GM18870 (cell line): ENCODE measurements at regions not wholly inside any gene's neighbourhood (a gene's known extent, or its start where the extent isn't known, plus 50 kb on each side); places are given as distances from the start of the nearest gene placed in this dataset.

Source experiments
- ATAC-seq: cut with Tn5 transposase; IDR thresholded peaks from one replicate; pipeline ENCODE4 v1.9.1; 2021; ENCODE audit warnings: moderate library complexity; ENCODE audit not compliant: unreplicated experiment

- ATAC-seq, result no peak
These were observed 218.5 kb downstream of the KCNS3 start for GRCh38 chr2:18096836-18097405.

- ATAC-seq, result no peak
These were observed 215.8 kb downstream of the KCNS3 start for GRCh38 chr2:18094277-18094676.

DNA sequence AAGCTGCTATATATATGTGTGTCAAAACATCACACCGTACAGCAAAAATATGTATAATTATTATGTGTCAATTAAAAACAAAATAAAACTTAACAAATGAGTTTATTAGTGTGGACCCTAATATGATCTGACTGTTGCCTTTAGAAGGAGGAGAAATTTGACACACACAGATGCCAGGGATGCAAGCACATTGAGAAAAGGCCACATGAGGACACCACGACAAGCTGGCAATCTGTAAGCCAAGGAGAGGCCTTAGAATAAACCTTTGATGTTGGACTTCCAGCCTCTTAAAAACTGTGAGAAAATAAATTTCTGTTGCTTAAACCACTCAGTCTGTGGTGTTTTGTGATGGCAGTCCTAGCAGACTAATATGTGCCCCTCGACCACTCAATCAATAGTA, 214.7 kb downstream of the KCNS3 start:
- no peak for ATAC-seq

DNA sequence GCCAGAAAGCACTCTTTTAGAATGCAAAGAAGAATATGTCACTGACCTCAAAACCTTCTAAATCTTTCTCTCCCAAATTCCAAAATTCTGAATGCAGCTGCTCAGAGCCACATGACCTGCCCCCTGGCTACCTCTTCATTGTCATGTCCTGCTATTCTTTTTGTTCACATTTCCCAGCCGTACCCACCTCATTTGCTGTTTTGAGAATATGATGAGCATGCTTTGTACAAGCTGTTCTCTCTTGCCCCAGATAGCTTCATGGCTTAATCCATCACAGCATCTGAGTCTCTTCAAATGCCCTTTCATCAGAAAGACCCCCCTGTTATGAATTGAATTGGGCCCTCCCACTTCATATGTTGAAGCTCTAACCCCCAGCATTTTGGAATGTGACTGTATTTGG, 214.3 kb downstream of the KCNS3 start:
- no peak for ATAC-seq

DNA sequence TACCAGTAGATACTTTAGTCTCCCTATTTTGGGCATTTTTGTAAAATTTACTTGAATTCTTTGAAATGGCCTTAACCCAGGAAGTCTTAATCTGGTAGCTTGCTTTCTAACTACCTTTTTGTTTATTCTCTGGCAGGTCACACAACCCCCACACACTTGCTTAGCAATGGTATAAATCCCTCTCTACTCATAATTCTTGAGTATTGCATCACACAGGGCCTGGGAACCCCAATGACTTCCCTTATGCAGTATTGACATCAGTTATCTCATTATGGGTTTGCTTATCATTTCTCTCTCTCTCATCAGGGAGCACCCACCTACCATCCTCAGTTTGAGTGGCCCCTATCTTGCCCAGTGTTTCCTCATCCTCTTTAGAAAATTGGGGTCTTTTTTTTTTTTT, 207.1 kb downstream of the KCNS3 start:
- no peak for ATAC-seq

- no peak for ATAC-seq
These were observed 205.9 kb downstream of the KCNS3 start for GRCh38 chr2:18084376-18084775.

DNA sequence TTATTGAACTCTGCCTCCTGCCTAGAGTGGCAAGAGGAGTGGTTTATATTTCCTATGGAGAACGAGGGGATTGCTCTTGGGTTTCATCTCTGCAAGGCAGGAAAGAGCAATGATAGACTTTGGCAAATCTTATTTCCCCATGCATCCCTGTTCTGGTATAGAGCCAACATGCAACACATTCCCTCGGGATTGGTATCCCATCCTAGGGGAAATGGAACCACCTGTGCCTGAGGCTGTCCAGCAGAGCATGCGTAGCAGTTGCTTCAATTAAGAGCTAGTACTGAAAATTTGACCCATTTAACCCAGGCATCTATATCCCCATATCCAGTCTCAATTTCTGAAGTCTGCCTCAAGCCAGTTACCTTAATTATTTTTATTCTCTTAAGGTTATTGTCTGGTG, 205.3 kb downstream of the KCNS3 start:
- no peak for ATAC-seq

DNA sequence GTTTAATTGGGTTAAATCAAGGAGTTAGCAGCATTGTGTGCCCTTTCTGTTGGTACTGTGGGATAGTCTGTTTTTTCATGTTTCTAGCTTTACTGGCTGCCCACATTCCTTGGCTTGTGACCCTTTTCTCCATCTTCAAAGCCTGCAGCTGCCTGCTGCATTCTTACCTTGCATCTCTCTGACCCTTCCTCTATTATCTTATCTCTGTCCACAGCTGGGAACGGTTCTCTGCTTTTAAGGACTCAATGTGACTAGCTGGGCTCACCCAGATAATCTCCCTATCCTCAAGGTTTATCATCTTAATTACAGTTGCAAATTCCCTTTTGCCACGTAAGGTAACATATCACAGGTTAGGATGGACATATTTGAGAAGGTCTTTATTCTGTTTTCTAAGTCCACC, 199.7 kb downstream of the KCNS3 start:
- ATAC-seq, result no peak

- peak; percentile 72 for ATAC-seq
These were observed 199.2 kb downstream of the KCNS3 start for GRCh38 chr2:18077704-18078103.

DNA sequence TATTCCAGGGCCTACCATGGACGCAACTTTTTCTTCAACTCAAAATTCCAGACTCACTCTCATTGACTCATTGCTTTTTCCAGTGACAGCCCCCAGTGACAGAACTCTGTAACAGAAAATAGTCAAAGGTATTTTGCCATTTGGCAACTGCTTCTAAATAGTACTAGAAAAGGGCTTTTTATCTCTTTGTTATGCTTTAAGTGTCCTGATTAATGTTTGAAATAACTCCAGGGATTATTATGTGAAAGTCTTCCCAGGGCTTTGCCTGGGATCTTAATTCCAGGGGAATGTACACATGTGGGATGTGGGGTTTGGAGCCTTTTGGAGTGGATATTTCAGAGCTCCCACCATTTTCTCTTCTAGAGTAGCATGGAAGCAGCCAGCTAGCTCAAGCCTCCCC, 198.8 kb downstream of the KCNS3 start:
- no peak for ATAC-seq

DNA sequence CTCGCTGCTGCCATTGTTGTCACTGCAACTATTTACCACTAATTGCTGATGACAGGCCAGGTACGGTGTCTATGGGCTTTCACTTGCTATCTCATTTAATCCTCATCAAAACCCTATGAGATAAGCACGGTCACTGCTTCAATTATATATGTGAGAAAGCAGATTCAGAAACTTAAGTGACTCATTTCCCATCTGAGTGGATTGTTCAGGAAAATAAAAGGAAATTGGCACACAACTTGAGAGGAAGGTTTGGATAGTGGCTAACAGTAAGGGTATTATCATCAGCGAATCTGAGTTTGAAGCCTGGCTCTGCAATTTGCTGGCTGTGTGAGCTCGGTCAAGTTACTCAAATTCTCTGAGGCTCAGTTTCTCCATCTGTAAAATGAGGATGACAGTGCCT, 196.0 kb downstream of the KCNS3 start:
- no peak for ATAC-seq

GRCh38 chr2:18073601-18074000, 195.1 kb downstream of the KCNS3 start:
- no peak for ATAC-seq

- ATAC-seq, result no peak
These were observed 189.3 kb downstream of the KCNS3 start for GRCh38 chr2:18067588-18068384.

- no peak for ATAC-seq
These were observed 188.4 kb downstream of the KCNS3 start for GRCh38 chr2:18066894-18067293.

DNA sequence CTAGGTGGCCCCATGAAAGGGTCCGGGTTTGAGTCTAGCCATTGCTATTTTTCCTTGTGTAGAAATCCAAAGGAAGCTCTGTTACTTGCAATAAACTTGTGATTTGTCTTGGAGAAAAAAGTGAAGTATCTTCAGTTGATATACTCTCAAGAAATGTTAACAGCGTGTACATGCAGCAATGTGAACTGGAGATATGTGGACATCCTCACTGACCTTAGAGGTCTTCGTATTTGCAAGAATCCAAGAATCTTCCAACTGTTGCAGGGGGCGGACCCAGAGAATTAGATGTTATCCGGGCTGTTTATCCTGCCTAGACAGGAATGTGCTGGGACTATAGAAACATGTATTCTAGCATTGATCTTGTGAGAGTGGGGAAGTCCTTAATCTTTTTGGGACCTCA, 187.6 kb downstream of the KCNS3 start:
- no peak for ATAC-seq

DNA sequence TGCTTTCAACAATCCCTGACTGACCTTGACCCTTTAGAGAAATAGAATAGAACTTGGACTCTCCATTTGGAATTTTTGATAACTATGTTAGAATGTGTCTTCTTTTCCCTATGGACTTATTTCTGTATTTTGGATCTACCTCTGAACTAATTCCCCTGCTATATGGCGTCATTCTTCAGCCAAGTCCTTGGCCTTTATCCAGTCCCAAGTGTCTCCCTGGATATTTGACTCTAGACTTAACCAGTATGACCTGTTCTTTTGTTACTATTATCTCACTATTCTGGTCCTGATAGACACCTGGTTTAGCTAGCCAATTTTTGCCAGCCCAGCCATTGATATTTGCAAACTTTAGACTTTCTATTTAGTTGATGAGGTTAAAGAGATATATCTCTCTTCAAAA, 186.8 kb downstream of the KCNS3 start:
- ATAC-seq, result no peak

GRCh38 chr2:18063826-18064470, 185.5 kb downstream of the KCNS3 start:
- ATAC-seq, result no peak

DNA sequence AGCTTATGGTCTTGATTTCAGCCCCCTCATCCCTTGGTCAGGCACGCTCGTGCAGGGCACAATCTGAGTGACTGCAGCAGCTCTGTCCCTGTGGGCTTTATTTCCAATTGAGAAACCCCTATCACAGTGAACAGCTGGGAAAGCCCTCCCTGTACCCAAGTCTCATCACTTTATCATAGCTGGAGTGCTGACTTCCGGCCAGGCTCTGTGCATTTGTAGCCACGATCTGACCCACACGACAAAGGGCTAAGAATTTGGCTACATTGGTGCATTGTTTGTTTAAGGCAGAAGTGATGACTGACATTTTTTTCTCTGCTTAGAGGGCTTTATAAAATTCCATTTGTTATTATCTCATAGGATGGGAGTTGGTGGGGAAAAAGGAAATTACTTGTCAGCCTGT, 184.4 kb downstream of the KCNS3 start:
- no peak for ATAC-seq

DNA sequence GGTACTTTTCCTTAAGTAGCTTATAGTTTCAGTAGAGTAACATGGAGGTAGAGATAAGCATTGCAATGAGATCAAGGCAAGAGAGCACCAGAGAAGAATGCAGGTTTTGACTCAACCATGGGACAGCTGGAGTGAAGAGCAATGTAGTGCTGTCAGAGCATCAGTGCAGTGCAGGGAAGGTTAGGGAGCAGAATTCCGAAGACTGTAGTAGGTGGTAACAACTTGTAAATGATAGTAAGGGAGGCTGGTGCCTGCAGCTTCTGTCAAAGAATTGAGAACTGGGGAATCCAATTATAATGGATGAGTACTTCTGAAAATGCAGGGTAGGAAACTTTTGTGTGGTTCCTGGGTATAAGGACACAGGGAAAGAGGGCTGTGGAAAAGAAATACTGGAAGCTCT, 183.2 kb downstream of the KCNS3 start:
- ATAC-seq, result no peak

DNA sequence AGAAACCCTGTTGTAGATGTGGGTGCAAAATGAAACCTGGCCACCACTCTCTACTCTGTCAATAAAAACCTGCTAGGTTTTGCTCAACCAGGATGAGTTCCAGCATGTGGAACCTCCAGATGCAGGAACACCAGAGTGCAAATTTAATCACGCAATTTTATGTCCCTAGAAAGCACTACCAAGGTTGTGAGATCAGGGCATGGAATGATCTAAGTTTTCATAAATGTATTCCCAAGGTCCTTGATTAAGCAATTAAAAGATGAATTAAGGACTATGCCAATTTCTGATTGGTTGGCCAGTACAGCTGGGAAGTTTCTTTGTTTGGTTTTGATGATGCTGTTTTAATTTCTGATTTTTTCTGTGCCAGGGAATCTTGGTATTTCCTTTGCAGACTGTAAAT, 179.2 kb downstream of the KCNS3 start:
- no peak for ATAC-seq

GRCh38 chr2:18055290-18055689, 176.8 kb downstream of the KCNS3 start:
- ATAC-seq, result no peak

GRCh38 chr2:18050001-18050400, 171.5 kb downstream of the KCNS3 start:
- no peak for ATAC-seq
